SK-N-SH (cell line): ENCODE measurements at regions not wholly inside any gene's neighbourhood (a gene's known extent, or its start where the extent isn't known, plus 50 kb on each side); places are given as distances from the start of the nearest gene placed in this dataset.

Experiments
- CTCF ChIA-PET: fragments of 300-600, 350-600 bp; formaldehyde crosslinking; extraction: SDS; loops from one replicate; lab custom pipeline; 2021; lab: Yijun Ruan, JAX
- POLR2A ChIA-PET: fragments of 350-600 bp; sonication (Branson Sonifier 250); formaldehyde crosslinking; extraction: SDS; loops from one replicate; lab custom pipeline; 2020; ENCODE audit warnings: antibody characterized with exemption, inconsistent platforms; lab: Yijun Ruan, JAX
- DNase-seq: peaks from one replicate; pipeline ENCODE4 v3.0.0; 2012
- H2AFZ ChIP-seq: fragments of 200-600 bp; sonication (generic); 2 replicates; pipeline ENCODE4 v1.8.1; 2016; ENCODE audit warnings: antibody characterized with exemption, mild to moderate bottlenecking, low read depth
- H3F3A ChIP-seq: fragments of 200-600 bp; sonication (generic); replicated peaks from 2 replicates; pipeline ENCODE3; 2016; ENCODE audit warnings: antibody characterized with exemption, mild to moderate bottlenecking; ENCODE audit not compliant: insufficient read depth
- H3K27ac ChIP-seq, 2 experiments: fragments of 200-500 bp in 1 of 2; fragments of 200-600 bp in 1 of 2; sonication (Bioruptor generic) in 1 of 2; sonication (generic), shearing (Covaris generic) in 1 of 2; 2 replicates each; pipeline versions ENCODE4 v1.5.1 to v1.6.1; 2014 to 2016; ENCODE audit warnings: low read depth in 2 of 2, inconsistent platforms in 1 of 2, low read length in 1 of 2, mild to moderate bottlenecking in 1 of 2, mixed read lengths in 1 of 2
- H3K27me3 ChIP-seq: fragments of 200-600 bp; sonication (generic), shearing (Covaris generic); 2 replicates; pipeline ENCODE4 v1.6.1; 2016; ENCODE audit warnings: mixed run types; ENCODE audit not compliant: insufficient read depth
- H3K36me3 ChIP-seq, 2 experiments: fragments of 200-500 bp in 1 of 2; fragments of 200-600 bp in 1 of 2; sonication (Bioruptor generic) in 1 of 2; sonication (generic) in 1 of 2; replicated peaks in 1 of 2; 2 replicates each; pipeline versions ENCODE3 to v1.5.1; 2014 to 2016; ENCODE audit warnings: low read length in 1 of 2, mild to moderate bottlenecking in 1 of 2; ENCODE audit not compliant: insufficient read depth in 2 of 2, control insufficient read depth in 1 of 2
- H3K4me1 ChIP-seq, 2 experiments: fragments of 200-500 bp in 1 of 2; fragments of 200-600 bp in 1 of 2; sonication (Bioruptor generic) in 1 of 2; sonication (generic), shearing (Covaris generic) in 1 of 2; 2 replicates each; pipeline versions ENCODE4 v1.5.1 to v1.6.1; 2014 to 2016; ENCODE audit warnings: low read depth in 1 of 2, low read length in 1 of 2, mixed run types in 1 of 2; ENCODE audit not compliant: insufficient read depth in 2 of 2, control insufficient read depth in 1 of 2
- H3K4me2 ChIP-seq: fragments of 200-600 bp; sonication (generic), shearing (Covaris generic); 2 replicates; pipeline ENCODE4 v1.6.1; 2017; ENCODE audit warnings: mixed run types
- H3K4me3 ChIP-seq, 2 experiments: fragments of 200-500 bp in 1 of 2; fragments of 200-600 bp in 1 of 2; sonication (Bioruptor generic) in 1 of 2; sonication (generic), shearing (Covaris generic) in 1 of 2; 2 replicates each; pipeline versions ENCODE4 v1.5.1 to v1.8.1; 2014 to 2016; ENCODE audit warnings: low read depth in 2 of 2, inconsistent platforms in 1 of 2, low read length in 1 of 2, mild to moderate bottlenecking in 1 of 2, mixed read lengths in 1 of 2, moderate library complexity in 1 of 2
- H3K79me2 ChIP-seq: fragments of 200-600 bp; sonication (generic); 2 replicates; pipeline ENCODE4 v1.8.1; 2017; ENCODE audit warnings: mild to moderate bottlenecking; ENCODE audit not compliant: insufficient read depth
- H3K9ac ChIP-seq: fragments of 200-600 bp; sonication (generic); 2 replicates; pipeline ENCODE4 v1.6.1; 2017; ENCODE audit warnings: mixed run types
- H3K9me2 ChIP-seq: fragments of 200-600 bp; sonication (generic); 2 replicates; pipeline ENCODE4 v1.6.1; 2017; ENCODE audit warnings: mixed run types
- H3K9me3 ChIP-seq: fragments of 200-600 bp; sonication (generic); 2 replicates; pipeline ENCODE4 v1.6.1; 2017; ENCODE audit warnings: mixed run types, mild to moderate bottlenecking, moderate library complexity
- H4K20me1 ChIP-seq: fragments of 200-600 bp; sonication (generic); 2 replicates; pipeline ENCODE4 v1.6.1; 2017; ENCODE audit warnings: mild to moderate bottlenecking, mixed run types; ENCODE audit not compliant: insufficient read depth
- CTCF ChIP-seq: fragments of 200-600 bp; sonication (generic); IDR thresholded peaks from 2 replicates; pipeline ENCODE4 v1.6.1; 2017; ENCODE audit warnings: antibody characterized with exemption, mild to moderate bottlenecking, moderate library complexity
- ELF1 ChIP-seq: IDR thresholded peaks from 2 replicates; pipeline ENCODE4 v1.4.0; 2012
- EZH2phosphoT487 ChIP-seq: fragments of 200-600 bp; sonication (generic); IDR thresholded peaks from 2 replicates; pipeline ENCODE4 v1.6.1; 2017; ENCODE audit warnings: low read depth, mixed run types, mild to moderate bottlenecking, antibody characterized with exemption, moderate library complexity, borderline replicate concordance
- FOXJ3 ChIP-seq: sonication (generic); formaldehyde crosslinking; IDR thresholded peaks from 2 replicates; pipeline ENCODE4 v1.5.1; 2020; ENCODE audit warnings: mild to moderate bottlenecking, missing genetic modification reagents
- GABPA ChIP-seq: IDR thresholded peaks from 2 replicates; pipeline ENCODE4 v1.4.0; 2012; ENCODE audit warnings: low read depth, mild to moderate bottlenecking
- GATA2 ChIP-seq: sonication (generic); formaldehyde crosslinking; IDR thresholded peaks from 2 replicates; pipeline ENCODE4 v1.5.0; 2020; ENCODE audit warnings: mild to moderate bottlenecking, missing genetic modification reagents
- JUND ChIP-seq: IDR thresholded peaks from 2 replicates; pipeline ENCODE4 v1.4.0; 2012
- MAX ChIP-seq: IDR thresholded peaks from 2 replicates; pipeline ENCODE4 v1.4.0; 2012; ENCODE audit warnings: low read depth
- MXI1 ChIP-seq: IDR thresholded peaks from 2 replicates; pipeline ENCODE4 v1.6.1; 2012; ENCODE audit warnings: mild to moderate bottlenecking, low read depth, low read length, improper control_type of control experiment
- NFIC ChIP-seq: IDR thresholded peaks from 2 replicates; pipeline ENCODE4 v1.4.0; 2012; ENCODE audit warnings: borderline replicate concordance
- POLR2AphosphoS5 ChIP-seq: IDR thresholded peaks from 2 replicates; pipeline ENCODE4 v1.6.1; 2012; ENCODE audit warnings: low read depth, low read length
- SIN3A ChIP-seq: IDR thresholded peaks from 2 replicates; pipeline ENCODE4 v1.6.1; 2012; ENCODE audit warnings: low read depth, mild to moderate bottlenecking, low read length, moderate library complexity, borderline replicate concordance
- SMC3 ChIP-seq: IDR thresholded peaks from 2 replicates; pipeline ENCODE4 v1.6.1; 2012; ENCODE audit warnings: low read depth, low read length, improper control_type of control experiment
- TCF12 ChIP-seq: IDR thresholded peaks from 2 replicates; pipeline ENCODE4 v1.4.0; 2012
- USF1 ChIP-seq: IDR thresholded peaks from 2 replicates; pipeline ENCODE4 v1.4.0; 2012; ENCODE audit warnings: low read depth, borderline replicate concordance
- USF2 ChIP-seq: fragments of 150-350 bp; IDR thresholded peaks from 2 replicates; pipeline ENCODE4 v1.6.1; 2017; ENCODE audit warnings: antibody characterized with exemption, low read length, low read depth, borderline replicate concordance
- ZBTB33 ChIP-seq: IDR thresholded peaks from 2 replicates; pipeline ENCODE4 v1.4.0; 2012; ENCODE audit warnings: low read depth, borderline replicate concordance
- WGBS: methylation state at CpG from one replicate; pipeline ENCODE4 v1.1.6; 2017; ENCODE audit warnings: low lambda C conversion rate; 5-methylcytosine and 5-hydroxymethylcytosine counted together

GRCh38 chr19:29067831-29068230 is 145.1 kb downstream of the UQCRFS1 start:
- Histone ChIP-seq H2AFZ (no peak overlapping the region), H3K36me3 (no peaks in the 10 kb centered on the region), H3K79me2 (no peaks in the 10 kb centered on the region), H3K9me2 (no peaks in the 10 kb centered on the region), H3K9me3 (no peaks in the 10 kb centered on the region), H3F3A (no peaks in the 10 kb centered on the region), H3K4me2 (no peak overlapping the region), H3K4me3 (no peak overlapping the region), H4K20me1 (no peaks in the 10 kb centered on the region), H3K4me1 (no peaks in the 10 kb centered on the region), H3K27ac (no peak overlapping the region), H3K27me3 (peaks cover 8% of the 10 kb centered on the region; the same call in 1 of the 2 replicates), H3K9ac (no peak overlapping the region)
- WGBS: 10% methylated on average over 2 of the region's 2 CpGs
- CTCF ChIA-PET: no interaction called here
- DNase-seq: no peak
- POLR2A ChIA-PET: no interaction called here
- no peak for TF ChIP-seq MXI1
- no peak for TF ChIP-seq GATA2 (CRISPR knock-in tag)
- no peak for TF ChIP-seq POLR2AphosphoS5
- TF ChIP-seq ZBTB33: no peak
- no peak for TF ChIP-seq FOXJ3
- no peak for TF ChIP-seq USF2
- TF ChIP-seq EZH2phosphoT487: no peak
- TF ChIP-seq MAX: no peak
- TF ChIP-seq GABPA: no peak
- no peak for TF ChIP-seq SIN3A
- no peak for TF ChIP-seq SMC3
- TF ChIP-seq USF1: no peak
- TF ChIP-seq NFIC: no peak
- no peak for TF ChIP-seq ELF1
- TF ChIP-seq TCF12: no peak
- TF ChIP-seq JUND: no peak
- TF ChIP-seq CTCF: no peak
